ENCODE measurements at regions not wholly inside any gene's neighbourhood (a gene's known extent, or its start where the extent isn't known, plus 50 kb on each side); places are given as distances from the start of the nearest gene placed in this dataset.

GRCh38 chr13:82374719-82375118 lies 1507.6 kb downstream of the SLITRK1 start:
- no peak for DNase-seq (ENCODE audit: low read depth, low spot score)

DNA sequence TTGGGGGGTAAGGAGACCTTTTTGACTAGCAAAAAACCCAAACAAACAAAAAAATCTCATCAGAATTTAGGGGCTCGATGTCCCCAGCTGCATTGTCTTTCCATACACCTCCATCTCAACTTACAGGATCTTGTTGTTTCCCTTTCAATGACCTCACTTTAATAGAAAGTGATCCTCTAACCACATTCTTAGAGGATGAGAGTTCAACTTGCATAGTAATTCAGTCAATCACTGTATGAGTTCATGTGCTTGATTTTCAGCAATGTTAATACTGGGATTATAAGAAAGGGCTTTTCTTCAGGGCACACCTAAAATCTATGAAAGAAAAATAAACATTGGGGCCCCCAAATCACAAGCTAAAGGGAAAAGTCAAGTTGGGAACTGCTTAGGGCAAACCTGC lies 1512.0 kb downstream of the SLITRK1 start:
- no peak for DNase-seq (ENCODE audit: low read depth, low spot score)

DNA sequence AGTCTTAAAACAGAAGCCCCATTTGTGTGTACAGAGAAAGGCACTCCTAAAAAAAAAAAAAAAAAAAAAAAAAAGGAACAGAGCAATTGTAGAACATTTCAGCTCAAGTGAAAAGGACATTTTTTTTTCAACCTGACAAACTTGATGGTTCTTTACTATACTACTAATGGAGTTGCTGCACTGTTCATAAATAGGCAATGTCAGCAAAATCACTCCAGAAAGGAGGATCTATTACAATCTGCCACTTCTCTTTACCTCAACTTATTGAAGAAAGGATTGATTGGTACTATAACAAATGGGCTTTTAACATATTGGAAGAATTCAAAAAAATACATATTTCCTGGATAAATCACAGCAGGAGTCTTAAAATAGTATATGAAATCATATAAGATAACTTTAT lies 1517.7 kb downstream of the SLITRK1 start:
- no peak for DNase-seq (ENCODE audit: low read depth, low spot score)

- DNase-seq (ENCODE audit: low read depth, low spot score) = no peak
These were observed 1524.0 kb downstream of the SLITRK1 start for GRCh38 chr13:82358284-82358683.

GRCh38 chr13:82356667-82357410 lies 1525.4 kb downstream of the SLITRK1 start:
- DNase-seq (ENCODE audit: low read depth, low spot score) = no peak

GRCh38 chr13:82344867-82345266 lies 1537.4 kb downstream of the SLITRK1 start:
- DNase-seq (ENCODE audit: low read depth, low spot score) = no peak

GRCh38 chr13:82341116-82341515 lies 1541.2 kb downstream of the SLITRK1 start:
- DNase-seq (ENCODE audit: low read depth, low spot score) = no peak

DNA sequence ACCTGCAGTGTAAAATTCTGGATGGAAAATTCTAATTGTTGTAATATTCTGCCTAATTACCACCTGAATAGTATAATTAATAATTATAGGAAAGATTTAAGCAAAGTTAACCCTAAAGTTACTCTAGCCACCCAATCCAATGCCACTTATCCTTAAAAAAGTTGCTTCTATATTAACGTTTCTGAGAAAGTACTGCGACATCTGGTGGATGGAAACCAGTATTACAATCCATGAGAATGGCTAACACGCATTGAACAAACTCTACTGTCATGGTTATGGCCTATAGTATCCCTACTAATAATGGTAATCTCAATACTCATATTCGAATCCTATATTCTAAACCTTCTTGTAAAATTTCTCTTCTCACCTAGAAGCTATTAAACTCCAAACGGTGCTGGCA lies 1551.8 kb downstream of the SLITRK1 start:
- no peak for DNase-seq (ENCODE audit: low read depth, low spot score)

DNA sequence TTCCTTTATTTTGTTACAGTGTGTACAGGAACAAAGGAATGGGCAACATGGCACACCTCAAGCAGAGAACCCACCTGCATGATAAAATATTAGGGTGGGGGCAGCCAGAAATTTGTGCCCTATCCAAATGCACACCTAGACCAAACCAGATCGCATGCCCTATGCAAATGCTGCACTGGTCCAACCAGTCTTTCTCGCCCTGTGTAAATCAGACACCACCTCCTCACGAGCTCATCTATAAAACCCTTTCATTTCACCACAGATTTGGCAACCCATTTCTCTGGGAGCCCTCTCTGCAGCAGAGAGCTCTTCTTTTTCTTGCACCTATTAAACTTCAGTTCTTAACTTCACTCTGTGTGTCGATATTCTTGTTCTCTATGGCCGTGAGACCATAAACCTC lies 1559.2 kb downstream of the SLITRK1 start:
- no peak for DNase-seq (ENCODE audit: low read depth, low spot score)

GRCh38 chr13:82305588-82305987 lies 1576.7 kb downstream of the SLITRK1 start:
- no peak for DNase-seq (ENCODE audit: low read depth, low spot score)

DNA sequence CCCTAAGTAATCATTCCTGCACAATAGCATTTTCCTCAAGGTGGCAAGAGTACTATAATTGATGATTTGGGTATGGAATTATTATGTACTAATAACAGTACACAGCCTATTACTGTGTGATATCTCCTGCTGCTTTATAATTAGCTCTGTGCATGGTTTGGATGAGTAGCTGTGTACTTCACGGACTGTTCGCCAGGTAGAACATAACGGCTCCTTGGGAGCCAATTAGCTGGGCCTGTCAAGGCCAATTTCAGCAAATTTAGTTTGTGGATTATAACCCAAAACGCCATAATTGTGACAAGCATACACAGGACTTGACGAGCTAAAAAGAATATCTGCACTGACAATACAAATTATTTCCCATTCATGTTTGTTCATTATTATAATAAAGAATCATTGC lies 1584.2 kb downstream of the SLITRK1 start:
- no peak for DNase-seq (ENCODE audit: low read depth, low spot score)

DNA sequence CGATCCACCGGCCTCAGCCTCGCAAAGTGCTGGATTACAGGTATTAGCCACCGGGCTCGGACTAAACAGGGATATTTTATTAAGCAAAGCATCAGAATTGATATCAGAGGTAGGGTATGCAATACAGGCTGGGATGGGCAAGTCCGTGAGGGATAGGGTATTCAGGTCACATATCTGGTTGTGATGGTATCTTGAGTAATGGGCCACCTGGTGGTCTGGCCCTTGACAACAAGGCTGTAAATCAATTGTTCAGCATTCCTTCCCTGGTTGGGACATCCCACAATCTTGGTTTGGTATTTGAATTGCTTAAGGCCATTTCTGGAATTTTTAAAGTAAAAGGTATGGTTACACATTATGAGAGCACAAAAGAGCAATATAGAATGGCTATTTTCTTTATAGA lies 1588.0 kb downstream of the SLITRK1 start:
- no peak for DNase-seq (ENCODE audit: low read depth, low spot score)

- no peak for DNase-seq (ENCODE audit: low read depth, low spot score)
These were observed 1589.9 kb downstream of the SLITRK1 start for GRCh38 chr13:82292334-82292733.

GRCh38 chr13:82291852-82292251 lies 1590.4 kb downstream of the SLITRK1 start:
- DNase-seq (ENCODE audit: low read depth, low spot score) = no peak

DNA sequence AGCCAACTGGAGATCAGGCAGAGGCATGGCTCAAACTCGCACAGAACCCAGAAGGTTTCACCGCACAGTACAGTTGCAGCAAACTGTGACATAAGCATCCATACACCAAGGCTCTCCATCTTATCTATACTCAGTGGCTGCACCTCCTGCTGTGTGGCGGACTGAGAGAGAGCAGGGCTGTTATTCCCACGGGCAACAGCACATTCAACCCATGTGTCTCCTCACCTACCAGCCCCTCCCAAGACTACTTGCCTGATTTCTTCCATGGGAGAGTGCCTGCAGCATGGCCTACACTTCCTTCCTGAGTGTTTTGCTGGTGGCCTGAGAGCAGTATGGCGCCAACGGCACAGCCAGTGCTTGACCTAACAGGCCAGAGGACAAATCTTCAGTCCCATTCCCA lies 1606.6 kb downstream of the SLITRK1 start:
- DNase-seq (ENCODE audit: low read depth, low spot score) = no peak

DNA sequence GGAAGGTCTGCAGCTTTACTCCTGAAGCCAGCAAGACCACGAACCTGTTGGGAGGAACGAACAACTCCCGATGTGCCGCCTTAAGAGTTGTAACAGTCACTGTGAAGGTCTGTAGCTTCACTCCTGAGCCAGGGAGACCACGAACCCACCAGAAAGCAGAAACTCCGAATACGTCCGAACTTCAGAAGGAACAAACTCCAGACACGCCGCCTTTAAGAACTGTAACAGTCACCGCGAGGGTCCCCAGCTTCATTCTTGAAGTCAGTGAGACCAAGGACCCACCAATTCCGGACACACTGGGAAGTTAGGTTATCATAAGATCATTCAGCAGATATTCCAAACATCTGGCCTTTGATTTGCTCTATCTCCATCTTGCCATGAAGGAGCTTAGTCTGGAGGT lies 1623.0 kb downstream of the SLITRK1 start:
- DNase-seq (ENCODE audit: low read depth, low spot score) = no peak

DNA sequence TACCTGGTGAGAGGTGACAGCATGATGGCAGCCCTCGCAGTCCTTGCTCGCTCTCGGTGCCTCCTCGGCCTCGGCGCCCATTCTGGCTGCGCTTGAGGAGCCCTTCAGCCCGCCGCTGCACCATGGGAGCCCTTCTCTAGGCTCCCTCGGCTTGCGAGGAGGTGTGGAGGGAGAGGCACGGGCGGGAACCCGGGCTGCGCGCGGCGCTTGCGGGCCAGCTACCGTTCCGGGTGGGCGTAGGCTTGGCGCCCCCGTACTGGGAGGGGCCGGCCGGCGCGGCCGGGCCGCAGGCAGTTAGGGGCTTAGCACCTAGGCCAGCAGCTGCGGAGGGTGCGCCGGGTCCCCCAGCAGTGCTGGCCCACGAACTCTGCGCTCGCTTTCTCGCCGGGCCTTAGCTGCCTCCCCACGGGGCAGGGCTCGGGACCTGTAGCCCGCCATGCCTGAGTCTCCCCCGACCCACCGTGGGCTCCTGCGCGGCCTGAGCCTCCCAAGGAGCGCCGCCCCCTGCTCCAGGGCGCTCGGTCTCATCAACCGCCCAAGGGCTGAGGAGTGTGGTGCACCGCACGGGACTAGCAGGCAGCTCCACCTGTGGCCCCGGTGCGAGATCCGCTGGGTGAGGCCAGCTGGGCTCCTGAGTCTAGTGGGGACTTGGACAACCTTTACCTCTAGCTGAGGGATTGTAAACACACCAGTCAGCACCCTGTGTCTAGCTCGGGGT lies 1624.3 kb downstream of the SLITRK1 start:
- DNase-seq (ENCODE audit: low read depth, low spot score) = no peak

- no peak for DNase-seq (ENCODE audit: low read depth, low spot score)
These were observed 1633.5 kb downstream of the SLITRK1 start for GRCh38 chr13:82248762-82249161.

GRCh38 chr13:82245860-82246259 lies 1636.4 kb downstream of the SLITRK1 start:
- no peak for DNase-seq (ENCODE audit: low read depth, low spot score)

DNA sequence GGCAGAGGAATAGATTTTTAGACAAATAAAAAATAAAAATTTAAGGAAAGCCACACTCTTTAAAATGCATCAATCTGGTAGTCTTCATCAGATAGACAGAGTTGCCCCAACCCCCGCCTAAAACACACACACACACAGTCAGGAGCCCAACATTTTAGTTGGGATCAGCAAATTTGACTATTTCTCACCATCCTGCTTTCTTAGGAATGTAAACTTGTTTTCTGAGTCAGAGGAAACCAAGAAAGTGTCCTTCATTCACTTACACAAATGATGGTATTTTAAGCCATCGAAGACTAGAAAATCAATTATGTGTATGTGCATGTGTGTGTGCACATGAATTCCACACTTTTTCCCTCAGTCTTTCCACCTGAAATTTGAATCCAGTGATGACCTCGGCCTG lies 1657.5 kb downstream of the SLITRK1 start:
- no peak for DNase-seq (ENCODE audit: low read depth, low spot score)

- no peak for DNase-seq (ENCODE audit: low read depth, low spot score)
These were observed 1660.7 kb downstream of the SLITRK1 start for GRCh38 chr13:82221621-82222020.

DNA sequence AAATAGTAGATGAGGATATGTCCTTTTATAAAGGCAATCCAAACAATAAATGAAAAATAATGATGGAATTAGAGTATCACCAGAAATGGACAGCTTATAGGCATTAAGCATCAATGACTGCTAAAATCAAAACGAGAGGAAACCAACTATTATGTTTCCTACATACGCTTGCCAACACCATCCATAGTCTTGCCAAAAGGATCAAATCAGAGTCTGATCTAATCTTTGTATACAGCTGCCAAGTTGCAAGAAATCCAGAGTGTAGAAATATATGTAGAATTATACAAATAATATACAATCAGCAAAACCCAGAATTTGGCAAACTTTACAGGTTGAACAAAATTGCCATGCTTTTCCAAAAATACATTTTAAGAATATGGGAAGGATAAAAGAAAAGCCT lies 1661.6 kb downstream of the SLITRK1 start:
- no peak for DNase-seq (ENCODE audit: low read depth, low spot score)

DNA sequence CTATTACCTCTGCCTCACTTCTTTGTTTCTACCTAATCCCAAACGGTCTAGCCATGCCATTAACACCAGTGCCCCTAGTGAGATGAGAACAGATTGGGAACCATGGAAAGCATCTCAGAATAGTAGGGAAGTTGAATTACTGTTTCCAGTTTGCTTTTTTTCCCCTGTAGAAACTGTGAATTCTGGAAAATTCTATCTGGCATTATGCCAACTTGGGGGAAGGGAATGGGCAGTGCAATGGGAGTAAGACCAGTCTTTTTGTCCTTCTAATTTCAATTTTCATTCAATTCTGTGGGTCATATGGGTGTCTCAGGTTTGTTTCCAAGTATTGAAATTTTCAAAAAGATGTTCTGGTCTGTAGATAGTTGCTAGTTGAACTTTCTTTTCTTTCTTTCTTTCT lies 1666.1 kb downstream of the SLITRK1 start:
- no peak for DNase-seq (ENCODE audit: low read depth, low spot score)
